HepG2 (cell line): ENCODE measurements at regions not wholly inside any gene's neighbourhood (a gene's known extent, or its start where the extent isn't known, plus 50 kb on each side); places are given as distances from the start of the nearest gene placed in this dataset.

Source experiments
- BCL6 ChIP-seq: IDR thresholded peaks from 2 replicates; pipeline ENCODE4 v1.6.1; 2016; ENCODE audit warnings: missing genetic modification reagents, missing compliant biosample characterization
- BHLHE40 ChIP-seq: IDR thresholded peaks from 2 replicates; pipeline ENCODE4 v1.6.1; 2011; ENCODE audit warnings: low read length, improper control_type of control experiment
- CREB1 ChIP-seq, 2 experiments: fragments of 450-650 bp in 1 of 2; IDR thresholded peaks; 2 replicates each; pipeline ENCODE4 v1.6.1; 2016 to 2017; ENCODE audit warnings: control low read depth in 1 of 2, mild to moderate bottlenecking in 1 of 2, missing compliant biosample characterization in 1 of 2, missing genetic modification characterization in 1 of 2
- DNMT3B ChIP-seq: conservative IDR thresholded peaks from 2 replicates; pipeline ENCODE4 v1.6.1; 2016; ENCODE audit warnings: missing biosample characterization, control low read depth
- ESRRA ChIP-seq: sonication (generic); formaldehyde crosslinking; IDR thresholded peaks from 2 replicates; pipeline ENCODE4 v1.5.1; 2020; ENCODE audit warnings: mild to moderate bottlenecking, low read depth, missing genetic modification reagents
- JDP2 ChIP-seq: sonication (generic); formaldehyde crosslinking; IDR thresholded peaks from 2 replicates; pipeline ENCODE4 v1.8.1; 2022; ENCODE audit warnings: missing genetic modification reagents, borderline replicate concordance
- JUN ChIP-seq: sonication (generic); formaldehyde crosslinking; IDR thresholded peaks from 2 replicates; pipeline ENCODE4 v1.4.0; 2020; ENCODE audit warnings: mild to moderate bottlenecking, missing genetic modification reagents
- MBD4 ChIP-seq: IDR thresholded peaks from 2 replicates; pipeline ENCODE4 v1.6.1; 2012; ENCODE audit warnings: low read length, inconsistent platforms, borderline replicate concordance
- MED8 ChIP-seq: sonication (generic); formaldehyde crosslinking; IDR thresholded peaks from 2 replicates; pipeline ENCODE4 v1.8.1; 2023; ENCODE audit warnings: mild to moderate bottlenecking, missing genetic modification reagents; ENCODE audit not compliant: insufficient replicate concordance
- MIER3 ChIP-seq: IDR thresholded peaks from 2 replicates; pipeline ENCODE4 v1.6.1; 2016; ENCODE audit warnings: missing compliant biosample characterization, borderline replicate concordance
- MXD4 ChIP-seq: IDR thresholded peaks from 2 replicates; pipeline ENCODE4 v1.6.1; 2016; ENCODE audit warnings: mild to moderate bottlenecking, missing biosample characterization, missing genetic modification reagents
- ONECUT2 ChIP-seq: sonication (generic); formaldehyde crosslinking; IDR thresholded peaks from 2 replicates; pipeline ENCODE4 v1.4.0; 2020; ENCODE audit warnings: missing genetic modification reagents
- PHF5A ChIP-seq: IDR thresholded peaks from one replicate; pipeline ENCODE4 v1.6.1; 2018; ENCODE audit warnings: low read depth, missing genetic modification reagents; ENCODE audit not compliant: unreplicated experiment
- SP4 ChIP-seq: sonication (generic); formaldehyde crosslinking; IDR thresholded peaks from 2 replicates; pipeline ENCODE4 v1.8.1; 2023; ENCODE audit warnings: mild to moderate bottlenecking, missing genetic modification reagents
- TFDP1 ChIP-seq: IDR thresholded peaks from 2 replicates; pipeline ENCODE4 v1.6.1; 2016; ENCODE audit warnings: missing compliant biosample characterization, missing genetic modification reagents, borderline replicate concordance
- THRA ChIP-seq: sonication (generic); formaldehyde crosslinking; IDR thresholded peaks from 2 replicates; pipeline ENCODE4 v1.4.0; 2020; ENCODE audit warnings: missing genetic modification reagents, borderline replicate concordance
- ZFY ChIP-seq: sonication (generic); formaldehyde crosslinking; IDR thresholded peaks from 2 replicates; pipeline ENCODE4 v1.4.0; 2020; ENCODE audit warnings: missing genetic modification reagents
- ZNF547 ChIP-seq: sonication (generic); formaldehyde crosslinking; IDR thresholded peaks from 2 replicates; pipeline ENCODE4 v1.5.1; 2020; ENCODE audit warnings: mild to moderate bottlenecking, missing genetic modification reagents
- ZNF552 ChIP-seq: sonication (generic); formaldehyde crosslinking; IDR thresholded peaks from 2 replicates; pipeline ENCODE4 v1.9.0; 2022; ENCODE audit warnings: missing genetic modification reagents, mild to moderate bottlenecking, borderline replicate concordance
- ZNF556 ChIP-seq: sonication (generic); formaldehyde crosslinking; IDR thresholded peaks from 2 replicates; pipeline ENCODE4 v1.4.0; 2020; ENCODE audit warnings: mild to moderate bottlenecking, missing genetic modification reagents, borderline replicate concordance
- ZNF563 ChIP-seq: sonication (generic); formaldehyde crosslinking; IDR thresholded peaks from 2 replicates; pipeline ENCODE4 v1.8.0; 2022; ENCODE audit warnings: mild to moderate bottlenecking, moderate library complexity, missing genetic modification reagents
- ZNF607 ChIP-seq: sonication (generic); formaldehyde crosslinking; IDR thresholded peaks from 2 replicates; pipeline ENCODE4 v1.5.1; 2020; ENCODE audit warnings: missing genetic modification reagents, mild to moderate bottlenecking, borderline replicate concordance
- ZNF629 ChIP-seq: sonication (generic); formaldehyde crosslinking; conservative IDR thresholded peaks from 2 replicates; pipeline ENCODE4 v1.5.0; 2020; ENCODE audit warnings: missing genetic modification reagents
- TF ChIP-seq, protein P1 (sequence below): sonication (generic); formaldehyde crosslinking; IDR thresholded peaks from 2 replicates; pipeline ENCODE4 v1.4.0; 2020; ENCODE audit warnings: missing genetic modification reagents
- TF ChIP-seq, protein P2 (sequence below): IDR thresholded peaks from 2 replicates; pipeline ENCODE4 v1.6.1; 2016

DNA sequence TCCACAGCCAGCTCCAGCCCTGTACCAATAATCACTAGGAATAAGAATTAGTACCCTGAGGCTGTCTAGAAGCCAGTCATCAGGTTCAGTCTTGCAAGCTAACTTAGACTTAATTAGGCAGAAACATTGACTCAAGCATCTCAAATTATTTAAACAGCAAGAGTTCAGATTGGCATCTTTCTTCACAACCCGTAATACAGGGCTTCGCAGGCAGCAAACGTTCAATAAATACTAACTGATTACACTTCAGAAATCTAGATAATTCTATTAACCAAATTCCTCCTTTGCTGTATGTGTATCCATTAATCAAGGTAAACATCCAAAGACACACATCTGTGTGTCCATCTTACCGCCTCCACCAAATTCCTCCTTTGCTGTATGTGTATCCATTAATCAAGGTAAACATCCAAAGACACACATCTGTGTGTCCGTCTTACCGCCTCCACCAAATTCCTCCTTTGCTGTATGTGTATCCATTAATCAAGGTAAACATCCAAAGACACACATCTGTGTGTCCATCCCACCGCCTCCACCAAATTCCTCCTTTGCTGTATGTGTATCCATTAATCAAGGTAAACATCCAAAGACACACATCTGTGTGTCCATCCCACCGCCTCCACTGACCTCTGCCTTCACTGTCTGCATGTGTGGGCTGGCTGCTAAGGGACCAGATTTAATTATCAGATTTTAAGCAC lies 158.9 kb downstream of the SUCLG1 start (continued):
- peak; percentile 81 for TF ChIP-seq THRA (CRISPR knock-in tag)
- TF ChIP-seq MIER3 (CRISPR knock-in tag), result peak; percentile 87; the same call in 1 of the 2 replicates
- TF ChIP-seq JDP2, result peak; percentile 31; the same call in 1 of the 2 replicates
- TF ChIP-seq, protein P1, sequence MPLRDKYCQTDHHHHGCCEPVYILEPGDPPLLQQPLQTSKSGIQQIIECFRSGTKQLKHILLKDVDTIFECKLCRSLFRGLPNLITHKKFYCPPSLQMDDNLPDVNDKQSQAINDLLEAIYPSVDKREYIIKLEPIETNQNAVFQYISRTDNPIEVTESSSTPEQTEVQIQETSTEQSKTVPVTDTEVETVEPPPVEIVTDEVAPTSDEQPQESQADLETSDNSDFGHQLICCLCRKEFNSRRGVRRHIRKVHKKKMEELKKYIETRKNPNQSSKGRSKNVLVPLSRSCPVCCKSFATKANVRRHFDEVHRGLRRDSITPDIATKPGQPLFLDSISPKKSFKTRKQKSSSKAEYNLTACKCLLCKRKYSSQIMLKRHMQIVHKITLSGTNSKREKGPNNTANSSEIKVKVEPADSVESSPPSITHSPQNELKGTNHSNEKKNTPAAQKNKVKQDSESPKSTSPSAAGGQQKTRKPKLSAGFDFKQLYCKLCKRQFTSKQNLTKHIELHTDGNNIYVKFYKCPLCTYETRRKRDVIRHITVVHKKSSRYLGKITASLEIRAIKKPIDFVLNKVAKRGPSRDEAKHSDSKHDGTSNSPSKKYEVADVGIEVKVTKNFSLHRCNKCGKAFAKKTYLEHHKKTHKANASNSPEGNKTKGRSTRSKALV (CRISPR knock-in tag), result peak; percentile 29; the same call in 1 of the 2 replicates
- 0 out of 2 replicates have a peak, but pooled peaks have one; percentile 43 for TF ChIP-seq ZNF547
- peak; percentile 82 for TF ChIP-seq ONECUT2
- peak; percentile 98 for TF ChIP-seq MED8 (CRISPR knock-in tag)
- peak; percentile 48; the same call in 1 of the 2 replicates for TF ChIP-seq ESRRA (CRISPR knock-in tag)
- TF ChIP-seq ZNF629, result peak; percentile 24; the same call in 1 of the 2 replicates
- TF ChIP-seq MXD4, result peak; percentile 31; the same call in 1 of the 2 replicates
- TF ChIP-seq TFDP1 (CRISPR knock-in tag), result peak; percentile 20; the same call in 1 of the 2 replicates
- peak; percentile 31; the same call in 1 of the 2 replicates for TF ChIP-seq ZFY (CRISPR knock-in tag)
- TF ChIP-seq DNMT3B, result peak; percentile 77; the same call in 1 of the 2 replicates
- TF ChIP-seq ZNF556 (CRISPR knock-in tag), result peak; percentile 75; the same call in 1 of the 2 replicates
- TF ChIP-seq SP4 (CRISPR knock-in tag), result peak; percentile 72; the same call in 1 of the 2 replicates
- TF ChIP-seq BCL6 (CRISPR knock-in tag), result peak; percentile 93
- TF ChIP-seq, protein P2, sequence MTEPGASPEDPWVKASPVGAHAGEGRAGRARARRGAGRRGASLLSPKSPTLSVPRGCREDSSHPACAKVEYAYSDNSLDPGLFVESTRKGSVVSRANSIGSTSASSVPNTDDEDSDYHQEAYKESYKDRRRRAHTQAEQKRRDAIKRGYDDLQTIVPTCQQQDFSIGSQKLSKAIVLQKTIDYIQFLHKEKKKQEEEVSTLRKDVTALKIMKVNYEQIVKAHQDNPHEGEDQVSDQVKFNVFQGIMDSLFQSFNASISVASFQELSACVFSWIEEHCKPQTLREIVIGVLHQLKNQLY (CRISPR knock-in tag), result peak; percentile 91
- TF ChIP-seq CREB1 (IDR thresholded peaks at IDR 0.05), result peak; percentile 28; the same call in 1 of the 2 replicates
- peak; percentile 85; the same call in 1 of the 2 replicates for TF ChIP-seq CREB1 (CRISPR knock-in tag; IDR thresholded peaks at IDR 0.05)
- peak; percentile 25; the same call in 1 of the 2 replicates for TF ChIP-seq BHLHE40
- peak; percentile 99 for TF ChIP-seq MBD4
- TF ChIP-seq JUN (CRISPR knock-in tag), result peak; percentile 87
- 0 out of 2 replicates have a peak, but pooled peaks have one; percentile 81 for TF ChIP-seq ZNF607 (CRISPR knock-in tag)
- peak; percentile 54; the same call in 1 of the 2 replicates for TF ChIP-seq ZNF552 (CRISPR knock-in tag)
- TF ChIP-seq PHF5A (CRISPR knock-in tag), result peak; percentile 86
- peak; percentile 56; the same call in 1 of the 2 replicates for TF ChIP-seq ZNF563 (CRISPR knock-in tag)
